Middle frontal gyrus (tissue), 1 donor: ENCODE measurements at regions not wholly inside any gene's neighbourhood (a gene's known extent, or its start where the extent isn't known, plus 50 kb on each side); places are given as distances from the start of the nearest gene placed in this dataset.
A peak's percentile ranks its signal among the peaks of the same experiment; 100 is the strongest.

ENCODE experiments used
- DNase-seq: peaks from one replicate; pipeline ENCODE4 v3.0.0-alpha.2; 2015; ENCODE audit warnings: low spot score; ENCODE audit errors: extremely low spot score

GRCh38 chr4:167290678-167291077 lies 56.4 kb upstream of the SPOCK3 start:
- DNase-seq = peak; percentile 21

GRCh38 chr4:167308876-167309275 lies 74.6 kb upstream of the SPOCK3 start:
- DNase-seq = no peak

GRCh38 chr4:167321299-167321698 lies 87.0 kb upstream of the SPOCK3 start:
- DNase-seq = no peak

DNA sequence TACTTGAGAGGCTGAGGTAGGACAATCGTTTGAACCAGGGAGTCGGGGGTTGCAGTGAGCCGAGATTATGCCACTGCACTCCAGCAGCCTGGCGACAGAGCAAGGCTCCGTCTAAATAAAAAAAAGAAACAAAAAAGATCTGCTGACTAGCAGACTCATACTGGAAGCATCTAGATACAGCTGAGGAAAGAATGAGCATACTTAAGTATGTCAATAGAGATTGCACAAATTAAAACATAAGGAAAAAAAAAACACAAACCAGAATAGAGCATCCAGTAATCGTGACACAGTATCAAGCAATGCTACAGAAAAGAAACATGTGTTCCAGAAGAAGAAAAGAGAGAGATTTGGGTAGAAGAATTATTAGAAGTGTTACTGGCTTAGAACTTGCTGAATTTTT lies 105.5 kb upstream of the SPOCK3 start:
- DNase-seq = no peak

DNA sequence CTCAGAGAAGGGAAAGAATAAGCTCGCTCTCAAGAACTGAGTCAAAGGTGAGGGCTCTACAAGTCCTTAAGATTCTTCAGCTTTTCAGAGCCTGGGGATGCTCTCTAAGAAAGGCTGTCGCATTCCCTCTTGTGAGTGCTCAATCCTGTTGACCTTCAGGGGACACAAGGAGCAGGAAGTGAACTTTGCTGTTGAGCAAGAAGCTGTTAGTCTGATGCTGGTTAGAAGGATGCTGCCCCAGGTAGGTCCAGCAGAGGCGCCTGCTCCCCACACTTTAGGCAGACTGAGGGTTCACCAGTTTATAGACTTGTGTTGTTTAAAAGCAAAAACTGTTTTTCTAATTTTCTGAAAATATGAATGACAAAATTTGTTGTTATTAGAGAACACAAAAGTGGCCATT lies 125.4 kb upstream of the SPOCK3 start:
- no peak for DNase-seq

- DNase-seq = no peak
Measured at GRCh38 chr4:167379076-167379835, 145.0 kb upstream of the SPOCK3 start.

DNA sequence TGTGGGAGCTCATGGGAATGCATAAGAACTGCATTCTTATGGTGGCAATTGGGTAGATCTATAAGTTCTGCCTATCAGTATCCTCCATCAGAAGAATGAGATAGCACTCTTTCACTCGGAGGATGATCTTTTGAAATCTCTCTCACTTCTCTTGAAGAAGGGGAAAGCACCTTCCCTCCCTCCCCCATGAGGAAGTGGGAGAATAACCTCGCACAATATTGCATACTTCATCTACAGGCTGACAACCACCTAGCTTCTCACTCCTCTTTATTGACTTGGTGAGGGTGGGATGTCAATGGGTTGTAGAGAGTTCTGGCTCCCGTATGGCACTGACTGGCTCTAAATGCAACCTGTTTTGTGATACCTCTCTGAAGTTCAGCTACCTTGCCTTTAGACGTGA lies 146.7 kb upstream of the SPOCK3 start:
- no peak for DNase-seq

GRCh38 chr4:167383291-167383690 lies 149.0 kb upstream of the SPOCK3 start:
- DNase-seq = no peak

- no peak for DNase-seq
Measured at GRCh38 chr4:167397586-167397985, 163.3 kb upstream of the SPOCK3 start.

DNA sequence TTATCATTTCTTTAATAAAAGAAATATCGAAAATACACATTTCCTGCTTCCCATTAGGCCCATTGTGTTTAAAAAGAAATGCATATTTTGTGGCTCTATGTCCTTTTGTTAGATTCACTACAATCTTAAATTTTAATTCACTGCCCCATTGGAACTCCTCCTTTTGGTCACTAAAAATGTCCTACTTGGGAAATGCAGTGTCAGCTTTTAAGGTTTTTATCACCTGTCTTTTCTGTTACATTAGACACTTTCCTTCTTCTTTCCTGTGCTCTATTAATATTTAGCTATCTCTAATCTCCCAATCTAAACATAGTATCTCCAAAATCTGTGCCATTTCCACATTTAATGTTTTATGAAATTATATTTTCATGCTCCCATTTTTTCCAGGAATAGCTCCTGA lies 164.9 kb upstream of the SPOCK3 start:
- DNase-seq = no peak

- DNase-seq = no peak
Measured at GRCh38 chr4:167406181-167406580, 171.9 kb upstream of the SPOCK3 start.

- DNase-seq = no peak
Measured at GRCh38 chr4:167415461-167415860, 181.2 kb upstream of the SPOCK3 start.

GRCh38 chr4:167419468-167420140 lies 185.3 kb upstream of the SPOCK3 start:
- no peak for DNase-seq

- no peak for DNase-seq
Measured at GRCh38 chr4:167421201-167421600, 186.9 kb upstream of the SPOCK3 start.

DNA sequence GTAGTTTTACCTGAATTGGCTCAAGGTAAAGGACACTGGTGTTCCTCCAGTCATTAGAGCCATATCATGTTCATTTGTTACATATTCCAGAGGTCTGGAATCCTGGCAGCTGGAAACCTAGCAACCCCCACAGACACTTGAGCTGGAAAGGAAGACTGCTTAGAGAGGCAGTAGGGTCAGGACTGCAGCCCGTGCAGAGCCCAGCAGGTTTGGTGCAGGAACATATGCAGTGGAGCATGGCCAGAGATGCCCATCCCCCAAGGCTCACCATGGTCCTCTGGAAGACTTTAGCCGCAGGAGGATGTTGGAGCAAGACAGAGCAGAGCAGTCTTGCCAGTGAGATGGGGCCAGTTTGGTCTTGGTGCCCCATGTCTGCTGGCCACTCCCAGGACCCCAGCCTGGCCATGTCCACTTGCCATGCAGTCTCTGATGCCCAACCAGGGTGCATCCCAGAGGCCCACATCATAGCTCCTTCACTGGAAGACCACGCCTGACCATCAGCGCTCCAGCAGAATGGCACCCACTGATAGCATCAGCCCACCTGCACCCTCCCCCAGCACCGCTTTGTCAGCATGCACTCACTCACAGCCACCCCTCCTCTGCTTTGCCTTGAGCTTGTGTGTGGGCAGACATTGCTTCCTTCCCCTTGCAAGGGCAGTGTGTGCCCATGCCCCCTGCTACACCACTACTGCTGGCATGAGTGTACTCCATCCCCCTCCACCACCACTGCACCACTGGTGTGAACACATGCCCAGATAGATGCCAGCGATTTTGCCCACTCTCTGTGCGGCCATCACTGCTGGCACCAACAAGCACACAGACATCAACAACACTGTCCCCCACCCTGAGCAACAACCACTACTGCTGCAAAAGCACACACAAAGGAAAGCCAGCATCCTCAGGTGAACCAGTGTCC lies 190.3 kb upstream of the SPOCK3 start:
- DNase-seq = no peak

DNA sequence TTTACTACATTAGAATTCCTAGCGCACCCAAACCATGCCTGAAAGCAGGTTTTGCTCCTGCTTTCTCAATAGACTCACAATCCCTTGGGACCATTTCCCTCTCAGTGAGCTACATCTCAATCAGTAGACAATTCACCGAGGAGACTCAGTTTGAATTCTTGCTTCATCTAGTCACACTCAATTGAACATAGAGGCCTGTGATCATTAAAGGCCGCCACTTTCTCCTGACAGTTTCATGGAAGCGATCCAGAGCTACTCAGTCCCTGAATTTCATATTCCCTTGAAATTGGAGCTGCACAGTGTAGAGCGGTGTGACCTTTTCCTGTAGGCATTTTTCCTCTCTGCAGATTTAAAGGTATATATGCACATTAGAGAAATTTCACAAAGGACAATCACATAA lies 193.9 kb upstream of the SPOCK3 start:
- DNase-seq = no peak

- no peak for DNase-seq
Measured at GRCh38 chr4:167431371-167431770, 197.1 kb upstream of the SPOCK3 start.

- DNase-seq = no peak
Measured at GRCh38 chr4:167435786-167436185, 201.5 kb upstream of the SPOCK3 start.

DNA sequence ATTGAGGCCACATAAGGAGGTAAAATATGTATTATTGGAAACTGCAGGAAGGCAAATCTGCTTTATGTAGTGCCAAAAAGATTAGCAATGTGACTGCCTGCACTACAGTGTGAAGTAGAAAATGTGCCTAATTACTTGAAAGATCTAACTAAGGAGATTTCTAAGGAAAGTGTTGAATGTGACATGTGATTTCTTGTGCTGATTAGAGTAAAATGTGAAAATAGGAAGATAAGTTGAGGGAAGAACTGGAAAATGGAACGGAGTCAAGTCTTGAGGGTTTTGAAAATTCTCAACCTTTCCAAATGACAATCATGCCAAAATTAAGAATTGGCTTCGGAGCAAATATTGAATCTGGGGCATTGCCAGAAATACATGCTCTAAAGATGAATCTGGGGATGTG lies 209.5 kb upstream of the SPOCK3 start:
- no peak for DNase-seq

- DNase-seq = no peak
Measured at GRCh38 chr4:167452922-167453430, 218.7 kb upstream of the SPOCK3 start.

GRCh38 chr4:167456619-167457018 lies 222.3 kb upstream of the SPOCK3 start:
- no peak for DNase-seq

GRCh38 chr4:167469436-167469835 lies 235.1 kb upstream of the SPOCK3 start:
- DNase-seq = no peak
